CD4-positive, CD25-positive, alpha-beta regulatory T cell (primary cell): ENCODE measurements at regions not wholly inside any gene's neighbourhood (a gene's known extent, or its start where the extent isn't known, plus 50 kb on each side); places are given as distances from the start of the nearest gene placed in this dataset.

ENCODE experiments used
- ATAC-seq, 2 donors: fragments of 150-1000 bp; cut with Tn5 transposase; one replicate each; pipeline ENCODE4 v1.10.0; 2021; ENCODE audit warnings: low read depth in 2 of 2, moderate number of reproducible peaks in 2 of 2, moderate library complexity in 1 of 2
- DNase-seq, 3 donors: peaks; one replicate each; pipeline versions ENCODE4 v3.0.0 to v3.0.0-alpha.2; 2012 to 2022; ENCODE audit warnings: mixed read lengths in 1 of 3
- H3K27ac ChIP-seq: one replicate; pipeline ENCODE4 v1.7.0; 2013; ENCODE audit warnings: mild to moderate bottlenecking, low read length; ENCODE audit not compliant: insufficient read depth, poor library complexity, severe bottlenecking
- H3K27me3 ChIP-seq: one replicate; pipeline ENCODE4 v1.7.0; 2013; ENCODE audit warnings: low read length; ENCODE audit not compliant: control insufficient read depth, insufficient read depth
- H3K36me3 ChIP-seq: one replicate; pipeline ENCODE4 v1.7.0; 2013; ENCODE audit warnings: mild to moderate bottlenecking, low read length, moderate library complexity; ENCODE audit not compliant: control insufficient read depth, insufficient read depth
- H3K4me1 ChIP-seq: 2 replicates; pipeline ENCODE4 v1.7.0; 2013; ENCODE audit warnings: mild to moderate bottlenecking, low read length; ENCODE audit not compliant: insufficient read depth, control insufficient read depth, poor library complexity, severe bottlenecking
- H3K4me3 ChIP-seq: one replicate; pipeline ENCODE4 v1.7.0; 2013; ENCODE audit warnings: low read depth, mild to moderate bottlenecking, low read length, moderate library complexity
- H3K9me3 ChIP-seq, 2 experiments: 1 replicate in 1 of 2; 2 replicates in 1 of 2; pipeline ENCODE4 v1.7.0; 2013; ENCODE audit warnings: low read length in 2 of 2, mild to moderate bottlenecking in 1 of 2, moderate library complexity in 1 of 2; ENCODE audit not compliant: control insufficient read depth in 2 of 2
- H3K27ac Mint-ChIP-seq, 3 donors: one replicate each; pipeline ENCODE4 v1.8.0; 2020 to 2022; ENCODE audit warnings: mild to moderate bottlenecking in 3 of 3, mixed read lengths in 3 of 3, moderate library complexity in 2 of 3
- H3K27me3 Mint-ChIP-seq: one replicate; pipeline ENCODE4 v1.8.0; 2022; ENCODE audit warnings: mild to moderate bottlenecking, mixed read lengths
- H3K36me3 Mint-ChIP-seq: one replicate; pipeline ENCODE4 v1.8.0; 2020; ENCODE audit warnings: mixed read lengths
- H3K4me1 Mint-ChIP-seq, 4 donors: one replicate each; pipeline ENCODE4 v1.8.0; 2020 to 2022; ENCODE audit warnings: mixed read lengths in 4 of 4, mild to moderate bottlenecking in 1 of 4
- H3K4me3 Mint-ChIP-seq, 4 donors: one replicate each; pipeline ENCODE4 v1.8.0; 2020 to 2022; ENCODE audit warnings: mild to moderate bottlenecking in 4 of 4, mixed read lengths in 4 of 4, moderate library complexity in 3 of 4
- H3K9me3 Mint-ChIP-seq, 7 donors: one replicate each; pipeline ENCODE4 v1.8.0; 2020 to 2022; ENCODE audit warnings: mixed read lengths in 7 of 7, mild to moderate bottlenecking in 3 of 7, moderate library complexity in 2 of 7

DNA sequence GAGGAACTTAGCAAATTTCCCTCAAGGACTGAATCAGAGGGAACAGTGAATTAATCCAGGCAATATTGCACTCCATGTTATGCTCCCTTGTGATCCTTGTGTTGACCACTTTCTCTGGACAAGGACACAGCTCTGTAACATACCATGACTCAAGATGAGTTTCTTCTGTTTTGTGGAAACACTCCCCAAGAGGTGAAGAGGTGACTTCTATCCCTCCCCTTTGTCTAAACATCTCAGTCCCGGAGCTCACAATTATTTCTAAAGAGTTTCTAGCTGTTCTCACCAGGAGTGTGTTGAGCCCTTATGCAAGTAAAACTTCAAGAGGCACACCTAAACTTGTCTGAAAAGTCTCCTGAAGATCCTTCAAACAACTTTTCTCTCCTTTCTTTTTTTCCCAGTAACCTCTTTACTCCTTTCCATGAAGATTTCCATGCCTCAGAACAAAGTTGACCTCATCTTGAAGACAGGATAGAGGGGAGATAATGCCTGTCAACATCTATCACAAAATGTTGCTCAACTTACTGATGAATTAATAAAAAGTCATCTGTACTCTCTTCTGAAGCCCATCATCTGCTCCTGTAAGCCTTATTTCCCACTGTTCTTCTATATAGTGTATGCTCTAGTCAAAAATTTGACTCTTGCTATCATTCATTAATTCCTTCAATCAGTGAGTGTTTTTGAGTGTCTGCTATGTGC is 429.1 kb downstream of the SPRY1 start:
- ATAC-seq (no peak), DNase-seq (no peak)
- no peak overlapping the region for H3K27ac Mint-ChIP-seq
- H3K4me3 ChIP-seq, result no peak overlapping the region
- no peaks in the 10 kb centered on the region for H3K36me3 ChIP-seq
- H3K4me1 ChIP-seq, result no peaks in the 10 kb centered on the region
- no peak overlapping the region for H3K27ac ChIP-seq
- no peaks in the 10 kb centered on the region for H3K27me3 Mint-ChIP-seq
- no peaks in the 10 kb centered on the region for H3K27me3 ChIP-seq
- H3K4me3 Mint-ChIP-seq, result no peak overlapping the region
- peaks cover 0 to 5% (median 4%) of the 10 kb centered on the region in 7 donors for H3K9me3 Mint-ChIP-seq
- H3K4me1 Mint-ChIP-seq, result no peaks in the 10 kb centered on the region
- H3K9me3 ChIP-seq, result no peaks in the 10 kb centered on the region
- H3K36me3 Mint-ChIP-seq, result no peaks in the 10 kb centered on the region

DNA sequence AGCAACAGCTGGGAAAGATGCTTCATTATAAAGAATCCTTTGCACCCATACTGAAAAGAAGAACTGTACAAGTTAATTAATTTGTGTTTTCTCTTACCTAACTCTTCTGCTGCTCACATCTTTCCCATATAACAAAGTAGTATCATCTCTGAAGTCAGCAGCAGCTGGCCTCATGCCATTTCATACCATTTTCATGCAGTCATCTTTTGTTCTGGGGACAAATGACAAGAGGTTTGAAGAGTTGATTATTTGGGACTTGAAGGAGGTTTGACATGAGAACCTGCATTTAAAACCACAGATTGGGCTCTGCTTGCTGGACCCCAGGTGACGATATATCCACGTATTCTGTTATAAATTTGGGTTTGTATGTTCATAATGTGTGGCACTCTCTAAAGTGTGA is 430.3 kb downstream of the SPRY1 start:
- no peaks in the 10 kb centered on the region for H3K27me3 Mint-ChIP-seq
- H3K4me1 Mint-ChIP-seq, result no peaks in the 10 kb centered on the region
- H3K9me3 ChIP-seq, result no peaks in the 10 kb centered on the region
- H3K4me3 Mint-ChIP-seq, result no peak overlapping the region
- no peaks in the 10 kb centered on the region for H3K36me3 Mint-ChIP-seq
- no peaks in the 10 kb centered on the region for H3K4me1 ChIP-seq
- DNase-seq (no peak), ATAC-seq (no peak)
- H3K27ac ChIP-seq, result no peak overlapping the region
- no peaks in the 10 kb centered on the region for H3K27me3 ChIP-seq
- H3K9me3 Mint-ChIP-seq, result peaks cover 0 to 5% (median 4%) of the 10 kb centered on the region in 7 donors
- H3K4me3 ChIP-seq, result no peak overlapping the region
- H3K36me3 ChIP-seq, result no peaks in the 10 kb centered on the region
- H3K27ac Mint-ChIP-seq, result no peak overlapping the region

DNA sequence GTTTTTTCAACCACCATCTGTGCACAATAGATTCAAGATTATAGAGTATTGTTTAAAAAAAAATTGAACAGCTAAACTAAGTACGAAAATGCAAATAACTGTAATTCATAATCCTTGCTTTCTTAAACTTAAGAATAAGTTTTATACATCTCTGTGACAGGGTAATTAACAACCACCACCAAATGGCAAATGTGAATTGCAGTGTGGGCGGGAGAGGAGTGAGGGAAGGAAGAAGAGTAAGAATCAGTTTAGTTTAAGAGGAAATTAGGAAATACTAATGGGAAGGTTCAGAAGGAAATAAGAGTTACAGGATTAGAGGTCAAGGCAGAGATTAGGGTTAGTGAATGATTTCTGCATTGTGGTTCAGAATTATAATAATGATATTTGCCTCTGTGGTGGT is 430.9 kb downstream of the SPRY1 start:
- Histone ChIP-seq H3K4me3 (no peak overlapping the region), H3K4me1 (no peaks in the 10 kb centered on the region), H3K27me3 (no peaks in the 10 kb centered on the region), H3K9me3 (no peaks in the 10 kb centered on the region), H3K36me3 (no peaks in the 10 kb centered on the region), H3K27ac (no peak overlapping the region)
- no peak overlapping the region for H3K27ac Mint-ChIP-seq
- DNase-seq (no peak), ATAC-seq (no peak)
- no peaks in the 10 kb centered on the region for H3K27me3 Mint-ChIP-seq
- no peaks in the 10 kb centered on the region for H3K36me3 Mint-ChIP-seq
- peaks cover 0 to 5% (median 4%) of the 10 kb centered on the region in 7 donors for H3K9me3 Mint-ChIP-seq
- H3K4me3 Mint-ChIP-seq, result no peak overlapping the region
- H3K4me1 Mint-ChIP-seq, result no peaks in the 10 kb centered on the region

DNA sequence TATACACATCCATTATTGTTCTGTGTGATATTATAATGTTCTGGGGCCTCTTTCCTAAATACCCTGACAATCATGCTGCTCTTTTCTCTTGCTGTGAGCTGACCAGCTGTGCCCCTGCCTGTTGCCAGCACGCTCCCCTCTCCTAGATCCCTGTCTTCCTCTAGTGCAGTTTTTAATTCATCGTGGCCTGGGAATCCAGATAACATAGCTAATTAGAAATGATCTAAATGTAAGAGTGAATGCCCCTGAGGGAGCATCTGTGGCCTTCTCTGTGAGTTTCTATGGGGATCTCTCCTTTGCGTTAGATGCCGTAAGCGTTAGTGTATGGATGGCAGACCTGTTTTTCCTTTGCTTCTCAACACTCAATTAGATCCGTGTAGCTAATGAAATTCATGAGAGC is 434.3 kb downstream of the SPRY1 start:
- H3K4me3 ChIP-seq, result no peak overlapping the region
- Mint-ChIP-seq H3K9me3 (peaks cover 0 to 3% (median 0%) of the 10 kb centered on the region in 7 donors), H3K36me3 (no peaks in the 10 kb centered on the region), H3K4me3 (no peak overlapping the region), H3K27ac (no peak overlapping the region), H3K4me1 (no peaks in the 10 kb centered on the region), H3K27me3 (no peaks in the 10 kb centered on the region)
- no peaks in the 10 kb centered on the region for H3K4me1 ChIP-seq
- DNase-seq, result no peak
- no peaks in the 10 kb centered on the region for H3K36me3 ChIP-seq
- no peak for ATAC-seq
- H3K9me3 ChIP-seq, result no peaks in the 10 kb centered on the region
- H3K27me3 ChIP-seq, result no peaks in the 10 kb centered on the region
- H3K27ac ChIP-seq, result no peak overlapping the region

DNA sequence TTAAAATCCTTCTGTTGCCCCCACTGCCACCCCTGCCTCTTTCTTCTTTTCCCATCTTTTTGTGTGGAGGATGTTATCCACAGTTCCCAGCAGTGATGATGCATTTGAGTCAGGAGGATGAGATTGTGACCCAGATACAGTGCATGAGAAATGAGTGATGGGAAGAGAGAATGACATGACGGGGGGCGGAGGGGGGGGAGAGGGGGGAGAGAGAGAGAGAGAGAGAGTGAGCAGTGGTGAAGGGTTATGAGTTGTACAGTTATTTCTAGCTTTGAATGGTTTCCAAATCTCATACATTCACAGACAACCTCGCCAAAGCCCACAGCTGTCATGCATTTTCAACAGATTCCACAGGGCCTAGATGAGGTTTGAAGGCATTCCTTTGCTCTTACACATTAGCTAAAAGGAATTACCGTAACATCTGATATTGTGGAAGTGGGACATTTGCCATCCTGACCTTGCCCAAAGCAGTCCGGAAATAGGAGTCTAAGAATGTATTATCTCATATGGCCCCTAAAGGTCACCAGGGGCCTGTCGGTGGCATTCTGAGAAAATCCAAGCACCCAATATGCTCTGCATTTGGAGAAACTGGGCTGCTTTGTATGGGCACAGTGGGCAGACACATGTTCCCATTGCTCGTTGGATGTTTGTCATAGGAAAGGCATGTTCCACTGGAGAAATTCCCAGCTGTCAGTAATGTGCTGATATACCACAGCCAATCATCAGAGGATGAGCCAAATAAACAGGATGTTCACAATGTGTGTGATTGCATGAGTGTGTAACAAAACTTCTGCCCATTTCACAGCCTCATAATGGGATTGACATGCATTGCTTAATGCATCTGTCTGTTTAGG is 435.8 kb downstream of the SPRY1 start:
- H3K27ac Mint-ChIP-seq, result no peak overlapping the region
- ATAC-seq (no peak), DNase-seq (no peak)
- Histone ChIP-seq H3K36me3 (no peaks in the 10 kb centered on the region), H3K9me3 (no peaks in the 10 kb centered on the region), H3K4me3 (no peak overlapping the region), H3K27ac (no peak overlapping the region), H3K4me1 (no peaks in the 10 kb centered on the region), H3K27me3 (no peaks in the 10 kb centered on the region)
- H3K9me3 Mint-ChIP-seq, result peaks cover 0 to 3% (median 0%) of the 10 kb centered on the region in 7 donors
- H3K4me3 Mint-ChIP-seq, result no peak overlapping the region
- H3K36me3 Mint-ChIP-seq, result no peaks in the 10 kb centered on the region
- no peaks in the 10 kb centered on the region for H3K4me1 Mint-ChIP-seq
- H3K27me3 Mint-ChIP-seq, result no peaks in the 10 kb centered on the region

DNA sequence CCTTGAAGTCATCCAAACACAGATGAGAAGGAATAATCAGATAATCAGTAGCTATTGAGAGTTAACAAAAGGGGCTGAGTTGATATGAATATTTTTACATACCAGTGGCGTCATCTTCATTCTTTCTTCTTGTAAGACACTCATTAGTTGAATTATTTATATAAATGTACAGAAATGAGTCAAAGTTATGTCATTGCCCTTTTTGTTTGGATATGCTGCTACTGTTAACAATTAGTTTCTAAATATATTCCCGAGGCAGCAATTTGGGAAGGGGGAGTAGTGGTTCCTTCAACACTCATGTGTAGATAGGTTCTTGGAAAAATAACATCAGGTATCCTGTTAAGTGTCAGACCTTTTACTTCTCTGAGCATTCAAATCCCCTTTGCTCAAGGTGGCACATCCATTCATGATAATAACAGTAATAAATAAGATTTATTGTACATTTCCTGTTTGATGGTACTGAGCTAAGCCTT is 436.6 kb downstream of the SPRY1 start:
- no peak for DNase-seq
- H3K36me3 Mint-ChIP-seq, result no peaks in the 10 kb centered on the region
- H3K27ac Mint-ChIP-seq, result no peak overlapping the region
- no peak overlapping the region for H3K4me3 ChIP-seq
- H3K27ac ChIP-seq, result no peak overlapping the region
- H3K4me1 Mint-ChIP-seq, result no peaks in the 10 kb centered on the region
- H3K36me3 ChIP-seq, result no peaks in the 10 kb centered on the region
- H3K27me3 Mint-ChIP-seq, result no peaks in the 10 kb centered on the region
- no peaks in the 10 kb centered on the region for H3K4me1 ChIP-seq
- H3K27me3 ChIP-seq, result no peaks in the 10 kb centered on the region
- peaks cover 0 to 3% (median 0%) of the 10 kb centered on the region in 7 donors for H3K9me3 Mint-ChIP-seq
- ATAC-seq, result no peak
- H3K9me3 ChIP-seq, result no peaks in the 10 kb centered on the region
- H3K4me3 Mint-ChIP-seq, result no peak overlapping the region

DNA sequence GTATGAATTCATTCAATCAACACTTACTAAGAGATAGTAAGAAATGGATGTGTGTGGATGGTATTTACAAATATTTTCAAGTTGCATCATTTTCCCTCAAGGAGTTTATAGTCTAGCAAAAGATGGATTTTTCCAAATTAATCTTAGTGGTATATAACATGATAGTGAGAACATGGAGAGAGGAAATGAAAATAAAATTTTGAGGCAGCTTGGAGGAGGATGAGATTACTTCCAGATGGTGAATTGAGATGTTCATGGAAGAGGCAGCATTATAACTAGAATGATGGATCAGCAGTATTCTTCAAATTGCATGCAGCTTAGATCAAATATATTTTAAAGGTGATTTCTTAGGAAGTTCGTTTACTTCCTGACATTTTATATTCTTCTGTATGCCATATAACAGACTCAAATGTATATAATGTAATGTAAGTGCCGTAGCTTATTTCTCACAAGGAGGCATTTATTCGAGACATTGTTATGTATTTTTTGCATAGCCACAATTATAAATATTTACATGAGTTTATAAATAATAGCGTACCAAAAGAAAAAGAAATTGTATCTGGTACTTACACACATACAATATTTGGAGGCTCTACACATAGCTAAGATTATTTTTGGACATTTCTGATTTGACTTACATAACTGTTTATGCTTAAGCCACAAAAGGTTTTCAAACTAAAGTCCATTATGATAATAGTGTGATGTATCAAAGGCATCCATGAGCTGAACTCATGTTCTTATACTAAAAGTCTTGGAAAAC is 439.4 kb downstream of the SPRY1 start:
- no peaks in the 10 kb centered on the region for H3K36me3 Mint-ChIP-seq
- Histone ChIP-seq H3K9me3 (no peaks in the 10 kb centered on the region), H3K4me1 (no peaks in the 10 kb centered on the region), H3K27me3 (no peaks in the 10 kb centered on the region), H3K36me3 (no peaks in the 10 kb centered on the region), H3K27ac (no peak overlapping the region), H3K4me3 (no peak overlapping the region)
- H3K4me3 Mint-ChIP-seq, result no peak overlapping the region
- H3K27me3 Mint-ChIP-seq, result no peaks in the 10 kb centered on the region
- H3K9me3 Mint-ChIP-seq, result peaks cover 0 to under 1% (median 0%) of the 10 kb centered on the region in 7 donors
- DNase-seq, result no peak
- H3K4me1 Mint-ChIP-seq, result no peaks in the 10 kb centered on the region
- no peak for ATAC-seq
- H3K27ac Mint-ChIP-seq, result no peak overlapping the region
